IMR-90 (cell line): ENCODE measurements at regions not wholly inside any gene's neighbourhood (a gene's known extent, or its start where the extent isn't known, plus 50 kb on each side); places are given as distances from the start of the nearest gene placed in this dataset.

ENCODE experiments used
- ATAC-seq: fragments of 200-7000 bp; cut with Tn5 transposase; 2 replicates; pipeline ENCODE4 v1.9.1; 2020; ENCODE audit warnings: low read depth, mild to moderate bottlenecking, moderate library complexity
- BruUV-seq: library from RNA; stranded (reverse); fragments of 400-500 nt; replicated peaks from 2 replicates; lab custom pipeline; 2021; lab: Mats Ljungman, UMichigan
- CTCF ChIA-PET: fragments of 300-600 bp; formaldehyde crosslinking; extraction: SDS; loops from one replicate; lab custom pipeline; 2021; ENCODE audit warnings: antibody characterized with exemption; lab: Yijun Ruan, JAX
- POLR2A ChIA-PET: fragments of 300-600 bp; sonication (Branson Sonifier 250); formaldehyde crosslinking; loops from one replicate; lab custom pipeline; 2022; ENCODE audit warnings: antibody characterized with exemption; ENCODE audit not compliant: unreplicated experiment; lab: Charles Lee
- DNase-seq: peaks from one replicate; pipeline ENCODE4 v3.0.0; 2013
- H2AFZ ChIP-seq: replicated peaks from 2 replicates; pipeline ENCODE3; 2013; ENCODE audit warnings: low read length, mild to moderate bottlenecking; ENCODE audit not compliant: poor library complexity
- H2AK5ac ChIP-seq: 2 replicates; pipeline ENCODE4 v1.6.1; 2013; ENCODE audit warnings: low read depth, low read length, inconsistent platforms
- H2AK9ac ChIP-seq: replicated peaks from 2 replicates; pipeline ENCODE3; 2013; ENCODE audit warnings: mild to moderate bottlenecking, low read depth, low read length, moderate library complexity; ENCODE audit not compliant: poor library complexity
- H2BK120ac ChIP-seq: 2 replicates; pipeline ENCODE4 v1.6.1; 2013; ENCODE audit warnings: low read depth, low read length, inconsistent platforms
- H2BK15ac ChIP-seq: 3 replicates; pipeline ENCODE4 v1.6.1; 2013; ENCODE audit warnings: low read depth, low read length, inconsistent platforms
- H2BK20ac ChIP-seq: 2 replicates; pipeline ENCODE4 v1.6.1; 2013; ENCODE audit warnings: low read depth, mild to moderate bottlenecking, inconsistent platforms, low read length, moderate library complexity
- H2BK5ac ChIP-seq: 2 replicates; pipeline ENCODE4 v1.6.1; 2013; ENCODE audit warnings: mild to moderate bottlenecking, low read depth, low read length, inconsistent platforms; ENCODE audit not compliant: poor library complexity, severe bottlenecking
- H3K14ac ChIP-seq: replicated peaks from 2 replicates; pipeline ENCODE4 v1.6.1; 2013; ENCODE audit warnings: low read depth, low read length, inconsistent platforms
- H3K18ac ChIP-seq: 2 replicates; pipeline ENCODE4 v1.6.1; 2013; ENCODE audit warnings: low read depth, low read length, control low read depth
- H3K23ac ChIP-seq: 2 replicates; pipeline ENCODE4 v1.6.1; 2013; ENCODE audit warnings: low read depth, low read length, inconsistent platforms
- H3K27ac ChIP-seq: 2 replicates; pipeline ENCODE4 v1.5.1; 2013; ENCODE audit warnings: mild to moderate bottlenecking, control low read depth, low read length; ENCODE audit not compliant: insufficient read depth
- H3K27me3 ChIP-seq: 2 replicates; pipeline ENCODE4 v1.6.1; 2013; ENCODE audit warnings: low read length; ENCODE audit not compliant: control insufficient read depth, insufficient read depth
- H3K36me3 ChIP-seq: 2 replicates; pipeline ENCODE4 v1.6.1; 2013; ENCODE audit warnings: low read length, mixed read lengths; ENCODE audit not compliant: control insufficient read depth, insufficient read depth
- H3K4ac ChIP-seq: 2 replicates; pipeline ENCODE4 v1.6.1; 2013; ENCODE audit warnings: low read depth, low read length, inconsistent platforms
- H3K4me1 ChIP-seq: 2 replicates; pipeline ENCODE4 v1.6.1; 2013; ENCODE audit warnings: low read length, mixed read lengths; ENCODE audit not compliant: control insufficient read depth, insufficient read depth
- H3K4me2 ChIP-seq: 2 replicates; pipeline ENCODE4 v1.6.1; 2013; ENCODE audit warnings: low read depth, mild to moderate bottlenecking, control low read depth, low read length, moderate library complexity
- H3K4me3 ChIP-seq: 2 replicates; pipeline ENCODE4 v1.5.1; 2013; ENCODE audit warnings: low read depth, mild to moderate bottlenecking, control low read depth, low read length, moderate library complexity; ENCODE audit not compliant: insufficient read depth
- H3K56ac ChIP-seq: 2 replicates; pipeline ENCODE4 v1.6.1; 2013; ENCODE audit warnings: low read length, inconsistent platforms; ENCODE audit not compliant: insufficient read depth; ENCODE audit errors: extremely low read depth
- H3K79me1 ChIP-seq, 2 experiments: 2 replicates each; pipeline ENCODE4 v1.6.1; 2013; ENCODE audit warnings: low read length in 2 of 2, inconsistent platforms in 1 of 2, low read depth in 1 of 2
- H3K9ac ChIP-seq: 2 replicates; pipeline ENCODE4 v1.6.1; 2013; ENCODE audit warnings: low read depth, low read length, control low read depth
- H3K9me1 ChIP-seq: 2 replicates; pipeline ENCODE4 v1.6.1; 2013; ENCODE audit warnings: low read length, inconsistent platforms; ENCODE audit not compliant: insufficient read depth
- H3K9me3 ChIP-seq: 2 replicates; pipeline ENCODE4 v1.6.1; 2013; ENCODE audit warnings: low read length; ENCODE audit not compliant: control insufficient read depth, insufficient read depth
- H4K20me1 ChIP-seq: 2 replicates; pipeline ENCODE4 v1.6.1; 2013; ENCODE audit warnings: low read length, inconsistent platforms; ENCODE audit not compliant: insufficient read depth
- H4K5ac ChIP-seq: 2 replicates; pipeline ENCODE4 v1.6.1; 2013; ENCODE audit warnings: mild to moderate bottlenecking, low read depth, low read length, control low read depth
- H4K8ac ChIP-seq, 2 experiments: 2 replicates each; pipeline ENCODE4 v1.6.1; 2013; ENCODE audit warnings: low read depth in 2 of 2, low read length in 2 of 2, control low read depth in 1 of 2, inconsistent platforms in 1 of 2
- H4K91ac ChIP-seq: 2 replicates; pipeline ENCODE4 v1.6.1; 2013; ENCODE audit warnings: low read depth, low read length, inconsistent platforms; ENCODE audit not compliant: insufficient read depth
- BHLHE40 ChIP-seq: fragments of 150-350 bp; IDR thresholded peaks from 2 replicates; pipeline ENCODE4 v1.6.1; 2016; ENCODE audit warnings: mild to moderate bottlenecking, low read depth, low read length
- CHD1 ChIP-seq: IDR thresholded peaks from 2 replicates; pipeline ENCODE4 v1.6.1; 2012; ENCODE audit warnings: low read depth, low read length, improper control_type of control experiment
- CTCF ChIP-seq: conservative IDR thresholded peaks from 2 replicates; pipeline ENCODE4 v1.5.1; 2012; ENCODE audit warnings: mild to moderate bottlenecking, low read depth, low read length, improper control_type of control experiment
- ELK1 ChIP-seq: fragments of 150-350 bp; IDR thresholded peaks from 2 replicates; pipeline ENCODE4 v1.6.1; 2016; ENCODE audit warnings: low read depth, mild to moderate bottlenecking, low read length, moderate library complexity, borderline replicate concordance
- MAZ ChIP-seq: IDR thresholded peaks from 2 replicates; pipeline ENCODE4 v1.6.1; 2012; ENCODE audit warnings: low read depth, mild to moderate bottlenecking, low read length, improper control_type of control experiment, moderate library complexity, borderline replicate concordance
- MXI1 ChIP-seq: IDR thresholded peaks from 2 replicates; pipeline ENCODE4 v1.6.1; 2012; ENCODE audit warnings: low read depth, mild to moderate bottlenecking, low read length, moderate library complexity, borderline replicate concordance
- POLR2A ChIP-seq: IDR thresholded peaks from 2 replicates; pipeline ENCODE4 v1.6.1; 2012; ENCODE audit warnings: mild to moderate bottlenecking, low read depth, low read length
- RAD21 ChIP-seq: IDR thresholded peaks from 2 replicates; pipeline ENCODE4 v1.6.1; 2012; ENCODE audit warnings: low read length, improper control_type of control experiment
- RCOR1 ChIP-seq: IDR thresholded peaks from 2 replicates; pipeline ENCODE4 v1.6.1; 2012; ENCODE audit warnings: mild to moderate bottlenecking, low read length, improper control_type of control experiment; ENCODE audit not compliant: insufficient replicate concordance
- SMC3 ChIP-seq: fragments of 150-350 bp; IDR thresholded peaks from 2 replicates; pipeline ENCODE4 v1.6.1; 2016; ENCODE audit warnings: low read depth, mild to moderate bottlenecking, antibody characterized with exemption, low read length, moderate library complexity
- WGBS, 2 experiments: methylation state at CpG; one replicate each; pipeline versions ENCODE4 v1.1.5 to v1.1.7; 2013; ENCODE audit warnings: missing lambda C conversion rate in 2 of 2; ENCODE audit not compliant: insufficient read length in 1 of 2; ENCODE audit errors: extremely low coverage in 2 of 2; 5-methylcytosine and 5-hydroxymethylcytosine counted together
- dilution Hi-C: fragments of 300-500 bp; cut with HindIII; formaldehyde crosslinking; loops from one replicate; pipeline ENCODE4 v1.14.3; 2018; ENCODE audit warnings: low sequenced_read_pairs; ENCODE audit not compliant: unreplicated experiment
- in situ Hi-C: fragments of 300-500 bp; cut with MboI; formaldehyde crosslinking; loops from 3 replicates; pipeline ENCODE4 v1.14.3; 2019; ENCODE audit warnings: low sequenced_read_pairs, inconsistent platforms, mixed read lengths
- intact Hi-C: fragments of 100-400 bp; cut with micrococcal nuclease; formaldehyde crosslinking; loops from 2 replicates; pipeline ENCODE4 v1.10.0; 2022

GRCh38 chr12:85530456-85530855, 250.4 kb downstream of the ALX1 start:
- H4K5ac ChIP-seq: no peak overlapping the region
- no peak for ATAC-seq
- ChIA-PET POLR2A (no interaction called here), CTCF (no interaction called here)
- no peak overlapping the region for H3K4me2 ChIP-seq
- H3K56ac ChIP-seq: no peak overlapping the region
- H3K36me3 ChIP-seq: no peaks in the 10 kb centered on the region
- H2BK20ac ChIP-seq: no peak overlapping the region
- H2AFZ ChIP-seq: no peak overlapping the region
- H3K4me1 ChIP-seq: no peaks in the 10 kb centered on the region
- H2AK5ac ChIP-seq: no peak overlapping the region
- H4K20me1 ChIP-seq: no peaks in the 10 kb centered on the region
- in situ Hi-C loops (no loop called here), dilution Hi-C loops (no loop called here), intact Hi-C loops (no loop called here)
- no peak overlapping the region for H2BK120ac ChIP-seq
- H2BK15ac ChIP-seq: no peak overlapping the region
- no peak for DNase-seq
- no peaks in the 10 kb centered on the region for H3K9me1 ChIP-seq
- H3K23ac ChIP-seq: no peak overlapping the region
- no CpG with 5 or more reads among the region's 4 CpGs for WGBS, 2 experiments
- no peak overlapping the region for H3K4me3 ChIP-seq
- no peak overlapping the region for H2AK9ac ChIP-seq
- H3K18ac ChIP-seq: no peak overlapping the region
- no peaks in the 10 kb centered on the region for H3K79me1 ChIP-seq
- H3K4ac ChIP-seq: no peak overlapping the region
- no TSS peak for BruUV-seq
- H4K8ac ChIP-seq: no peak overlapping the region
- no peak overlapping the region for H2BK5ac ChIP-seq
- H3K14ac ChIP-seq: no peak overlapping the region
- H3K27ac ChIP-seq: no peak overlapping the region
- no peaks in the 10 kb centered on the region for H3K27me3 ChIP-seq
- TF ChIP-seq CTCF: no peak
- TF ChIP-seq MXI1: no peak
- TF ChIP-seq CHD1: no peak
- no peak for TF ChIP-seq RAD21
- no peak for TF ChIP-seq RCOR1
- no peak for TF ChIP-seq BHLHE40
- TF ChIP-seq ELK1: no peak
- TF ChIP-seq POLR2A: no peak
- TF ChIP-seq MAZ: no peak
- no peak for TF ChIP-seq SMC3
- H3K9ac ChIP-seq: no peak overlapping the region
- no peaks in the 10 kb centered on the region for H3K9me3 ChIP-seq
- H4K91ac ChIP-seq: no peak overlapping the region
